Stimulated activated CD8-positive, alpha-beta memory T cell treated with anti-CD3 and anti-CD28 coated beads, Interleukin-4, amount 100 ng/mL, for 1 hour (primary cell): ENCODE measurements at regions not wholly inside any gene's neighbourhood (a gene's known extent, or its start where the extent isn't known, plus 50 kb on each side); places are given as distances from the start of the nearest gene placed in this dataset.
"Not testable (repeated sequence)": the region's sequence is repeated elsewhere in the genome, so short reads cannot be mapped to it uniquely, and the experiment has no call there.

Experiments used
- DNase-seq, 2 donors: peaks; one replicate each; pipeline ENCODE4 v3.0.0-alpha.2; 2020; ENCODE audit warnings: low read depth in 2 of 2, low spot score in 1 of 2

GRCh38 chr1:98143403-98143802 lies 222.6 kb upstream of the DPYD start:
- no peak for DNase-seq

GRCh38 chr1:98133131-98133530 lies 212.3 kb upstream of the DPYD start:
- no peak for DNase-seq

GRCh38 chr1:98130408-98130807 lies 209.6 kb upstream of the DPYD start:
- no peak for DNase-seq

- DNase-seq = no peak
Observed at GRCh38 chr1:98129491-98129890, 208.7 kb upstream of the DPYD start.

- DNase-seq = no peak
Observed at GRCh38 chr1:98126740-98127139, 205.9 kb upstream of the DPYD start.

- no peak for DNase-seq
Observed at GRCh38 chr1:98121646-98122045, 200.8 kb upstream of the DPYD start.

GRCh38 chr1:98119796-98120195 lies 199.0 kb upstream of the DPYD start:
- no peak for DNase-seq

- DNase-seq = no peak
Observed at GRCh38 chr1:98113811-98114210, 193.0 kb upstream of the DPYD start.

- DNase-seq = no peak
Observed at GRCh38 chr1:98112626-98113025, 191.8 kb upstream of the DPYD start.

- no peak for DNase-seq
Observed at GRCh38 chr1:98110674-98111073, 189.8 kb upstream of the DPYD start.

GRCh38 chr1:98108378-98108777 lies 187.5 kb upstream of the DPYD start:
- DNase-seq = not testable (repeated sequence)

- no peak for DNase-seq
Observed at GRCh38 chr1:98107256-98107655, 186.4 kb upstream of the DPYD start.

- DNase-seq = no peak
Observed at GRCh38 chr1:98104289-98104688, 183.5 kb upstream of the DPYD start.

- no peak for DNase-seq
Observed at GRCh38 chr1:98103617-98104285, 182.9 kb upstream of the DPYD start.

GRCh38 chr1:98102345-98103030 lies 181.7 kb upstream of the DPYD start:
- no peak for DNase-seq

GRCh38 chr1:98101364-98101763 lies 180.5 kb upstream of the DPYD start:
- no peak for DNase-seq

- no peak for DNase-seq
Observed at GRCh38 chr1:98099501-98099900, 178.7 kb upstream of the DPYD start.

- no peak for DNase-seq
Observed at GRCh38 chr1:98098473-98098872, 177.6 kb upstream of the DPYD start.

- no peak for DNase-seq
Observed at GRCh38 chr1:98090351-98090750, 169.5 kb upstream of the DPYD start.

GRCh38 chr1:98088381-98088780 lies 167.5 kb upstream of the DPYD start:
- no peak for DNase-seq

- no peak for DNase-seq
Observed at GRCh38 chr1:98086796-98087441, 166.1 kb upstream of the DPYD start.

- DNase-seq = no peak
Observed at GRCh38 chr1:98086156-98086555, 165.3 kb upstream of the DPYD start.
